ENCODE measurements at regions not wholly inside any gene's neighbourhood (a gene's known extent, or its start where the extent isn't known, plus 50 kb on each side); places are given as distances from the start of the nearest gene placed in this dataset.

GRCh38 chr11:115766561-115766960 is 262.3 kb upstream of the CADM1 start (continued):
- no peak for TF ChIP-seq STAT1 (IDR thresholded peaks at IDR 0.05; ENCODE audit: unreplicated experiment)
- no peak for TF ChIP-seq EZH2phosphoT487 (IDR thresholded peaks at IDR 0.05; ENCODE audit: unreplicated experiment)
- TF ChIP-seq NANOG (IDR thresholded peaks at IDR 0.05; ENCODE audit: borderline replicate concordance): no peak
- no peak for TF ChIP-seq POLR2AphosphoS5 (IDR thresholded peaks at IDR 0.05; ENCODE audit: low read depth)
- TF ChIP-seq ZNF114 (CRISPR knock-in tag; IDR thresholded peaks at IDR 0.05): no peak
- TF ChIP-seq CTCF (conservative IDR thresholded peaks at IDR 0.05; ENCODE audit: low read depth in 2 of 2): no peak
- TF ChIP-seq ZNF331 (CRISPR knock-in tag; IDR thresholded peaks at IDR 0.05; ENCODE audit: low read depth): no peak
- no peak for TF ChIP-seq ETS1 (IDR thresholded peaks at IDR 0.05)
- TF ChIP-seq REST (IDR thresholded peaks at IDR 0.05; ENCODE audit: unreplicated experiment): no peak

- Mint-ChIP-seq H3K4me3 (no peak overlapping the region), H3K27me3 (ENCODE audit: insufficient read depth, low read depth, poor library complexity) (peaks cover 8% of the 10 kb centered on the region), H3K27ac (no peak overlapping the region), H3K9me3 (no peaks in the 10 kb centered on the region), H3K4me1 (0 out of 3 replicates have a peak, but pooled peaks cover under 1% of the 10 kb centered on the region), H3K36me3 (ENCODE audit: low read depth) (no peaks in the 10 kb centered on the region)
- ATAC-seq: no peak
- H3K4me2 ChIP-seq: no peak overlapping the region
- TF ChIP-seq JUNB (IDR thresholded peaks at IDR 0.05; ENCODE audit: unreplicated experiment) (no peak), ZNF331 (CRISPR knock-in tag; IDR thresholded peaks at IDR 0.05; ENCODE audit: low read depth) (no peak), EZH2phosphoT487 (IDR thresholded peaks at IDR 0.05; ENCODE audit: unreplicated experiment) (no peak), ZNF114 (CRISPR knock-in tag; IDR thresholded peaks at IDR 0.05) (no peak)
- peaks cover 2% of the 10 kb centered on the region; the same call in 1 of the 2 replicates for H3K9me2 ChIP-seq (ENCODE audit: insufficient read depth)
- H2AFZ ChIP-seq: no peak overlapping the region
- H3F3A ChIP-seq (replicated peaks; ENCODE audit: low read depth): no peaks in the 10 kb centered on the region
- no peak overlapping the region for H3K4me3 ChIP-seq
- DNase-seq (ENCODE audit: low spot score): no peak
- H4K20me1 ChIP-seq (replicated peaks; ENCODE audit: insufficient read depth): no peaks in the 10 kb centered on the region
- H3K79me2 ChIP-seq (replicated peaks; ENCODE audit: insufficient read depth): no peaks in the 10 kb centered on the region
- peaks cover 11% of the 10 kb centered on the region for H3K27me3 ChIP-seq (ENCODE audit: insufficient read depth)
- no peaks in the 10 kb centered on the region for H3K4me1 ChIP-seq (ENCODE audit: insufficient read depth)
- H3K36me3 ChIP-seq (ENCODE audit: insufficient read depth): no peaks in the 10 kb centered on the region
- no peak overlapping the region for H3K27ac ChIP-seq (ENCODE audit: low read depth)
These were observed 261.6 kb upstream of the CADM1 start for GRCh38 chr11:115765803-115766239.
